AG10803 (cell line): ENCODE measurements at regions not wholly inside any gene's neighbourhood (a gene's known extent, or its start where the extent isn't known, plus 50 kb on each side); places are given as distances from the start of the nearest gene placed in this dataset.
"Not testable (repeated sequence)": the region's sequence is repeated elsewhere in the genome, so short reads cannot be mapped to it uniquely, and the experiment has no call there.

Experiments
- DNase-seq: peaks from one replicate; pipeline ENCODE4 v3.0.0; 2010; ENCODE audit warnings: low read depth
- H3K4me3 ChIP-seq: 2 replicates; pipeline ENCODE4 v1.5.1; 2011; ENCODE audit warnings: mild to moderate bottlenecking, low read length, control low read depth
- TF ChIP-seq, protein P1 (sequence below): conservative IDR thresholded peaks from 2 replicates; pipeline ENCODE4 v1.5.1; 2011; ENCODE audit warnings: mild to moderate bottlenecking, low read length, control low read depth, inconsistent platforms

- DNase-seq: no peak
- TF ChIP-seq, protein P1, sequence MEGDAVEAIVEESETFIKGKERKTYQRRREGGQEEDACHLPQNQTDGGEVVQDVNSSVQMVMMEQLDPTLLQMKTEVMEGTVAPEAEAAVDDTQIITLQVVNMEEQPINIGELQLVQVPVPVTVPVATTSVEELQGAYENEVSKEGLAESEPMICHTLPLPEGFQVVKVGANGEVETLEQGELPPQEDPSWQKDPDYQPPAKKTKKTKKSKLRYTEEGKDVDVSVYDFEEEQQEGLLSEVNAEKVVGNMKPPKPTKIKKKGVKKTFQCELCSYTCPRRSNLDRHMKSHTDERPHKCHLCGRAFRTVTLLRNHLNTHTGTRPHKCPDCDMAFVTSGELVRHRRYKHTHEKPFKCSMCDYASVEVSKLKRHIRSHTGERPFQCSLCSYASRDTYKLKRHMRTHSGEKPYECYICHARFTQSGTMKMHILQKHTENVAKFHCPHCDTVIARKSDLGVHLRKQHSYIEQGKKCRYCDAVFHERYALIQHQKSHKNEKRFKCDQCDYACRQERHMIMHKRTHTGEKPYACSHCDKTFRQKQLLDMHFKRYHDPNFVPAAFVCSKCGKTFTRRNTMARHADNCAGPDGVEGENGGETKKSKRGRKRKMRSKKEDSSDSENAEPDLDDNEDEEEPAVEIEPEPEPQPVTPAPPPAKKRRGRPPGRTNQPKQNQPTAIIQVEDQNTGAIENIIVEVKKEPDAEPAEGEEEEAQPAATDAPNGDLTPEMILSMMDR: no peak
- no peak overlapping the region for H3K4me3 ChIP-seq
Measured at GRCh38 chr6:14239097-14239496, 121.5 kb downstream of the CD83 start.

DNA sequence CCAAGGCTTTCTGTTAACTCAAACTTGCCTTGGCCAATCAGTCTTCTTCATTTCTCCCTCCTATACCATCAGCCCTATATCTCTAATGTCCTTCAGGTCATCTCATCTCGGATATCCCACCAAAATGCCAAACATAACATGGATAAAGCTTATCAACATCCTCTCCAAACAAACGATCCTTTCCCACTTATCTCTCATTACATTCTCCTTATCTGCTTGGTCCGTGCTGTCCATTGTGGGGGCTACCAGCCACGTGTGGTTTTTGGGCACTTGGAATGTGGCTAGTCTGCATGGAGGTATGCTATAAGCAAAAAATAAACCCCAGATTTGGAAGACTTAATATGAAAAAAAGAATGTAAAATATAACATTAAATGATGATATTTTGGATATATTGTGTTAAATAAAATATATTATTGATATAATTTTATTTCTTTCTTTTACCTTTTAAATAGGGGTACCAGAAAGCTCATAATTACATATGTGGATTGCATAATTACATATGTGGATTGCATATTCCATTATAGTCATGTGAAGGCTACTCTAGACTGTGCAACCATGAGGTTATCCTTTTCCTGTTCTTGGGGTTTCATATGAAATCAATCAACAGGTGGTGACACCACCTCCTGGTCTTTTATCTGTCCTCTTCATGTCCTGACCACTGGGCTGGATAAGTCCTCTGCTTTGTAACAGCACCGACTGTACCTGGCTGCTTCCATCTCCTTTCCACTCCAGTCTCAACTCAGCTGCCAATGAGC is 123.0 kb downstream of the CD83 start:
- TF ChIP-seq, protein P1: no peak
- no peak for DNase-seq
- H3K4me3 ChIP-seq: no peak overlapping the region

GRCh38 chr6:14241255-14242070 is 123.9 kb downstream of the CD83 start:
- TF ChIP-seq, protein P1: no peak
- DNase-seq: no peak
- no peak overlapping the region for H3K4me3 ChIP-seq

DNA sequence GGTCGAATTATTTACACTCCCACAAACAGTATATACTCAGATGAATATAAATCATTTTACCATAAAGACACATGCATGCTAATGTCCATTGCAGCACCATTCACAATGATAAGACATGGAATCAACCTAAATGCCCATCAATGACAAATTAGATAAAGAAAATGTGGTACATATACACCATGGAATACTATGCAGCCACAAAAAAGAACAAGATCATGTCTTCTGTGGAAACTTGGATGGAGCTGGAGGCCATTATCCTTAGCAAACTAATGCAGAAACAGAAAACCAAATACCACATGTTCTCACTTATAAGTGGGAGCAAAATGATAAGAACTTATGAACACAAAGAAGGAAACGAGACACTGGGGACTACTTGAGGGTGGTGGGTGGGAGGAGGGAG is 125.3 kb downstream of the CD83 start:
- not testable (repeated sequence) for H3K4me3 ChIP-seq, DNase-seq

GRCh38 chr6:14243597-14243996 is 126.0 kb downstream of the CD83 start:
- H3K4me3 ChIP-seq: no peak overlapping the region
- no peak for DNase-seq
- TF ChIP-seq, protein P1: no peak

- DNase-seq: no peak
- H3K4me3 ChIP-seq: no peak overlapping the region
- TF ChIP-seq, protein P1: no peak
Measured at GRCh38 chr6:14246876-14247275, 129.3 kb downstream of the CD83 start.

DNA sequence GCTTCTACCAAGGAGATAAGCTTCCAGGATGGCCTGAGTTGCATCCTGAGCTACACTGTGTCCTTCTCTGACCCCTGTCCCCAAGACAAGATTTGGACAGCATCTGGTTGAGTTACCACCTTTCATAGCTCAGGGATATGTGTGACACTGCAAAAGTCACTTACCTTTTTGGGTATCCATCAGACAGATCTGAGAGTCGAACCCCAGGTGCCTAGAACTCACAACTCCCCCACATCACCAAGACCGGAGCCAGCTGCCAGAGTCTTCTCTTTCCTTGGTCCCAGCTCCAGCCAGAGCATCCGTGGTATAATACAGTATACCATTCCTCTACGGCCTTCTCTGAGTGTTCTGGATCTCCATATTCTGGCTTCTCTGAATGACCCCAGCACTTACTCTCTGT is 133.0 kb downstream of the CD83 start:
- TF ChIP-seq, protein P1: no peak
- no peak for DNase-seq
- no peak overlapping the region for H3K4me3 ChIP-seq
